K562 (cell line): ENCODE measurements at regions not wholly inside any gene's neighbourhood (a gene's known extent, or its start where the extent isn't known, plus 50 kb on each side); places are given as distances from the start of the nearest gene placed in this dataset.

Experiments used
- ATAC-seq: fragments of 200-7000 bp; cut with Tn5 transposase; 3 replicates; pipeline ENCODE4 v1.9.1; 2020; ENCODE audit warnings: moderate library complexity
- BruUV-seq: library from RNA; stranded (reverse); fragments of 400-500 nt; replicated peaks from 2 replicates; lab custom pipeline; 2021; lab: Mats Ljungman, UMichigan
- CTCF ChIA-PET: fragments of 300-600 bp; formaldehyde crosslinking; extraction: SDS; loops from one replicate; lab custom pipeline; 2021; ENCODE audit warnings: low intra/inter-chr PET ratio; lab: Yijun Ruan, JAX
- POLR2A ChIA-PET: fragments of 300-600, 350-650 bp; sonication (Branson Sonifier 250); formaldehyde crosslinking; extraction: SDS; loops from one replicate; lab custom pipeline; 2021; ENCODE audit warnings: antibody characterized with exemption, inconsistent platforms; lab: Yijun Ruan, JAX
- DNase-seq, 4 experiments: peaks; one replicate each; pipeline versions ENCODE4 v3.0.0 to v3.0.0-alpha.2; 2011 to 2018; ENCODE audit warnings: low spot score in 3 of 4, mixed read lengths in 3 of 4; ENCODE audit errors: extremely low read depth in 1 of 4
- FAIRE-seq: peaks from 2 replicates; lab custom pipeline; 2011; peaks lifted over from hg19 to GRCh38; lab: Jason Lieb, UNC
- H2AFZ ChIP-seq: 2 replicates; pipeline ENCODE4 v1.6.0; 2011; ENCODE audit warnings: low read depth, low read length, control low read depth, inconsistent platforms
- H3K27ac ChIP-seq: fragments of 200-600 bp; 3 replicates; pipeline ENCODE4 v1.8.0; 2011; ENCODE audit warnings: low read depth, mild to moderate bottlenecking, control low read depth, inconsistent platforms, low read length, moderate library complexity, mixed read lengths; ENCODE audit errors: extremely low read depth
- H3K27me3 ChIP-seq, 2 experiments: fragments of 300-600 bp in 1 of 2; 2 replicates in 1 of 2; 3 replicates in 1 of 2; pipeline versions ENCODE4 v1.6.0 to v1.8.0; 2011; ENCODE audit warnings: inconsistent platforms in 2 of 2, low read length in 2 of 2, mild to moderate bottlenecking in 1 of 2, mixed read lengths in 1 of 2, moderate library complexity in 1 of 2; ENCODE audit not compliant: control insufficient read depth in 2 of 2, insufficient read depth in 2 of 2
- H3K36me3 ChIP-seq: fragments of 300-600 bp; 3 replicates; pipeline ENCODE4 v1.8.0; 2011; ENCODE audit warnings: mild to moderate bottlenecking, low read length, inconsistent platforms; ENCODE audit not compliant: control insufficient read depth, insufficient read depth
- H3K4me1 ChIP-seq, 2 experiments: fragments of 200-600 bp in 1 of 2; replicated peaks in 1 of 2; 2 replicates in 1 of 2; 3 replicates in 1 of 2; pipeline versions ENCODE4 v1.5.1 to v1.8.0; 2011; ENCODE audit warnings: inconsistent platforms in 2 of 2, low read length in 2 of 2, mild to moderate bottlenecking in 1 of 2, mixed read lengths in 1 of 2, moderate library complexity in 1 of 2; ENCODE audit not compliant: control insufficient read depth in 2 of 2, insufficient read depth in 2 of 2
- H3K4me2 ChIP-seq: 2 replicates; pipeline ENCODE4 v1.6.1; 2011; ENCODE audit warnings: low read length, control low read depth, inconsistent platforms, mixed read lengths; ENCODE audit not compliant: insufficient read depth
- H3K4me3 ChIP-seq: fragments of 200-600 bp; sonication (generic), shearing (Covaris generic); 2 replicates; pipeline ENCODE4 v1.5.1; 2016; ENCODE audit warnings: control low read depth, inconsistent platforms
- H3K79me2 ChIP-seq: fragments of 200-600 bp; 3 replicates; pipeline ENCODE4 v1.8.0; 2011; ENCODE audit warnings: low read length, inconsistent platforms; ENCODE audit not compliant: control insufficient read depth, insufficient read depth
- H3K9ac ChIP-seq, 2 experiments: 2 replicates each; pipeline versions ENCODE4 v1.6.0 to v1.6.1; 2011; ENCODE audit warnings: low read depth in 2 of 2, low read length in 2 of 2, control low read depth in 1 of 2, inconsistent platforms in 1 of 2, mild to moderate bottlenecking in 1 of 2, mixed read lengths in 1 of 2; ENCODE audit not compliant: insufficient read depth in 1 of 2
- H3K9me1 ChIP-seq: one replicate; pipeline ENCODE4 v1.6.0; 2011; ENCODE audit warnings: inconsistent platforms, mild to moderate bottlenecking, low read length, moderate library complexity; ENCODE audit not compliant: control insufficient read depth, insufficient read depth
- H3K9me3 ChIP-seq: replicated peaks from 2 replicates; pipeline ENCODE4 v1.5.1; 2011; ENCODE audit warnings: low read depth, low read length, inconsistent platforms; ENCODE audit not compliant: control insufficient read depth, insufficient read depth
- H4K20me1 ChIP-seq: replicated peaks from 2 replicates; pipeline ENCODE4 v1.6.1; 2011; ENCODE audit warnings: low read length, inconsistent platforms, mixed read lengths; ENCODE audit not compliant: control insufficient read depth, insufficient read depth
- ARID4B ChIP-seq: sonication (generic); formaldehyde crosslinking; IDR thresholded peaks from 2 replicates; pipeline ENCODE4 v1.8.0; 2022; ENCODE audit warnings: mild to moderate bottlenecking, missing genetic modification reagents
- CBFA2T3 ChIP-seq: fragments of 450-650 bp; IDR thresholded peaks from 2 replicates; pipeline ENCODE4 v1.6.1; 2017
- CHD4 ChIP-seq: fragments of 200-600 bp; sonication (generic); IDR thresholded peaks from 3 replicates; pipeline ENCODE4 v1.6.1; 2012; ENCODE audit warnings: low read depth, mild to moderate bottlenecking, mixed read lengths, low read length, inconsistent platforms; ENCODE audit not compliant: insufficient read depth, insufficient replicate concordance, poor library complexity, severe bottlenecking
- GTF3C2 ChIP-seq: IDR thresholded peaks from 3 replicates; pipeline ENCODE4 v1.6.1; 2011; ENCODE audit warnings: borderline replicate concordance, mild to moderate bottlenecking, moderate library complexity; ENCODE audit not compliant: insufficient read length; ENCODE audit errors: extremely low read depth
- ILF3 ChIP-seq: fragments of 450-650 bp; IDR thresholded peaks from 2 replicates; pipeline ENCODE4 v1.6.1; 2018; ENCODE audit warnings: antibody characterized with exemption, mild to moderate bottlenecking, moderate library complexity, borderline replicate concordance
- KDM2B ChIP-seq: fragments of 250-450 bp; sonication (Bioruptor Pico); IDR thresholded peaks from 2 replicates; pipeline ENCODE4 v1.8.0; 2021; ENCODE audit warnings: mild to moderate bottlenecking, moderate library complexity
- SP2 ChIP-seq: IDR thresholded peaks from 2 replicates; pipeline ENCODE4 v1.6.1; 2011; ENCODE audit warnings: mild to moderate bottlenecking, low read depth, low read length, moderate library complexity; ENCODE audit not compliant: poor library complexity, severe bottlenecking; ENCODE audit errors: extremely low read depth
- TARDBP ChIP-seq: fragments of 450-650 bp; IDR thresholded peaks from 2 replicates; pipeline ENCODE4 v1.6.1; 2016
- ZBED1 ChIP-seq: IDR thresholded peaks from 2 replicates; pipeline ENCODE4 v1.6.1; 2014
- ZNF764 ChIP-seq: fragments of 250-450 bp; sonication (Bioruptor Pico); IDR thresholded peaks from 2 replicates; pipeline ENCODE4 v1.4.0; 2020; ENCODE audit warnings: low read depth, mild to moderate bottlenecking, moderate library complexity
- WGBS: fragments of 100-300 bp; shearing (Covaris generic); methylation state at CpG from one replicate; pipeline ENCODE4 v1.1.6; 2016; ENCODE audit warnings: low coverage, mixed read lengths; ENCODE audit not compliant: insufficient coverage; ENCODE audit errors: missing lambda C conversion rate; 5-methylcytosine and 5-hydroxymethylcytosine counted together
- in situ Hi-C: fragments of 300-500 bp; cut with MboI; formaldehyde crosslinking; loops from 4 replicates; pipeline ENCODE4 v1.15.0; 2018; ENCODE audit warnings: inconsistent platforms, mixed read lengths
- intact Hi-C: fragments of 100-400 bp; cut with micrococcal nuclease; formaldehyde crosslinking; loops from 2 replicates; pipeline ENCODE4 v1.14.2; 2022
- TF ChIP-seq, protein P1 (sequence below): IDR thresholded peaks from 2 replicates; pipeline ENCODE4 v1.6.1; 2012; ENCODE audit warnings: low read depth, low read length, improper control_type of control experiment, borderline replicate concordance

DNA sequence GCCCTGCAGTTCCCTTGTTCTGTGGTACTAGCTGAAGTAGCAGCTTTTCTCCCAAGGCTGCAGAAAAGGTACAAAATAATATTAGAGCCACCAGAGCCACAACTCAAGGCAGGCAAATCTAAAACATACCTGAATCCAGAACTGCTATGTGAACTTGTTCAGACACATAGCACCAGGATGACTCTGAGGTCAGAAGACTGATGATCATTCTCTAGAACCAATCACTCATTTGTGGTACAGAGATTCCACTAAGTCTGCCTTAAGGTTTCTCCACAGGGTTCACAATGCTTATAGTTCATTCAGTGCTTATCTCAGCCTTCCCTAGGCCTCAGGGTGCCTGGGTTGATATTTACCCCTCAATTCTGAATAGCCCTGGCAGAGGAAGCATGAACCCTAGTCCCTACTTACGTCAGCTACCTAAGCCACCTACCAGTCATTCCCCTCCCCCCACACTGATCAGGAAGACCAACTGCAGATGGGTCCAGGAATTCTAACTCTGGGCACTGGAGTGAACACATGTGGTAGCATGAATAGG lies 140.9 kb upstream of the MOCS1 start (continued):
- TF ChIP-seq ZNF764 (no peak), CBFA2T3 (no peak), ILF3 (no peak), KDM2B (CRISPR knock-in tag) (no peak), ZBED1 (no peak)

DNA sequence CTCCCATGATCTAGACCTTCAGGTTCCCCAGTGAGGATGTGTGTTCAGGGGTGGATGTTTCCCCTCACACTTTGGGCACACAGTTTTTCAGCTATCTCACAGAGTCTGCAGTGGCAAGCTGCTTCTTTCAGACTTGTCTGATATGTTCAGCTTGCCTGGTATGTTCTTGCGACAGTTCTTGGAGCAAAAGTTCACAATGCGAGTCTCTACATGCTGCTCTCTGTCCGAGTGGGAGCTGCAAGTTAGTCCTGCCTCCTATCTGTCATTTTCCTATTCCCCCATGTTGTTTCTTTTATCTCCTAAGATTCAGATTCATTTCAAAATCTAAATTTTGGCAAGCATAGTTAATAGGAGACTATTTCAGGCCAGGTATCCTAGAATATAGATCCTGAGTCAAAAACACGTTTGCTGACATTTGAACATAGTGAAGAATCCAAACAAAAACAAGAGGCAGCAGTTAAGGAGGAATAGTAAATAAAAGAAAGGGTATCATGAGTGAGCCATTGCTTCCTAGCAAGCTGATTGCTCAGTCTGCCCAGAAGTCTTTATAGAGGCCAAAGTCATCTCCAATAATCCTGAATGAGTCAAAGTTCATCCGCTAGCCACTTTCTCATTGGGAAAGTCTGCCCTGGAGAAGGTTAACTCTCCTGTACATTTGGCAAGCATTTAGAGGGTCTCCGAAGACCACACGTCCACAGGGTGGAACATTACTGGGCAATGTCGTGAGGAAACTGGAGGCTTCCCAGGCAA lies 140.2 kb upstream of the MOCS1 start:
- no peaks in the 10 kb centered on the region for H3K27me3 ChIP-seq
- no peaks in the 10 kb centered on the region for H3K9me1 ChIP-seq
- H3K4me1 ChIP-seq, result no peaks in the 10 kb centered on the region; a peak in 1 of 5 replicates
- no peak overlapping the region for H3K4me3 ChIP-seq
- no peak overlapping the region for H2AFZ ChIP-seq
- intact Hi-C loops (no loop called here), in situ Hi-C loops (no loop called here)
- POLR2A ChIA-PET, result no interaction called here
- DNase-seq (no peak), ATAC-seq (no peak), FAIRE-seq (no peak)
- no peaks in the 10 kb centered on the region for H3K79me2 ChIP-seq
- H3K4me2 ChIP-seq, result no peak overlapping the region
- H3K9ac ChIP-seq, result no peak overlapping the region
- H3K9me3 ChIP-seq, result no peaks in the 10 kb centered on the region
- 6% methylated on average over 8 of the region's 8 CpGs for WGBS
- CTCF ChIA-PET, result no interaction called here
- H4K20me1 ChIP-seq, result no peaks in the 10 kb centered on the region
- no peaks in the 10 kb centered on the region for H3K36me3 ChIP-seq
- no peak overlapping the region for H3K27ac ChIP-seq
- BruUV-seq, result no TSS peak
- TF ChIP-seq ARID4B (CRISPR knock-in tag) (no peak), TARDBP (no peak), GTF3C2 (no peak), CHD4 (no peak), SP2 (no peak)
- TF ChIP-seq, protein P1, sequence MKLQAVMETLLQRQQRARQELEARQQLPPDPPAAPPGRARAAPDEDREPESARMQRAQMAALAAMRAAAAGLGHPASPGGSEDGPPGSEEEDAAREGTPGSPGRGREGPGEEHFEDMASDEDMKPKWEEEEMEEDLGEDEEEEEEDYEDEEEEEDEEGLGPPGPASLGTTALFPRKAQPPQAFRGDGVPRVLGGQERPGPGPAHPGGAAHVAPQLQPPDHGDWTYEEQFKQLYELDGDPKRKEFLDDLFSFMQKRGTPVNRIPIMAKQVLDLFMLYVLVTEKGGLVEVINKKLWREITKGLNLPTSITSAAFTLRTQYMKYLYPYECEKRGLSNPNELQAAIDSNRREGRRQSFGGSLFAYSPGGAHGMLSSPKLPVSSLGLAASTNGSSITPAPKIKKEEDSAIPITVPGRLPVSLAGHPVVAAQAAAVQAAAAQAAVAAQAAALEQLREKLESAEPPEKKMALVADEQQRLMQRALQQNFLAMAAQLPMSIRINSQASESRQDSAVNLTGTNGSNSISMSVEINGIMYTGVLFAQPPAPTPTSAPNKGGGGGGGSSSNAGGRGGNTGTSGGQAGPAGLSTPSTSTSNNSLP, result no peak
